HG03097 (cell line): ENCODE measurements at regions not wholly inside any gene's neighbourhood (a gene's known extent, or its start where the extent isn't known, plus 50 kb on each side); places are given as distances from the start of the nearest gene placed in this dataset.
"Not testable (repeated sequence)": the region's sequence is repeated elsewhere in the genome, so short reads cannot be mapped to it uniquely, and the experiment has no call there.

ENCODE experiments used
- ATAC-seq: cut with Tn5 transposase; IDR thresholded peaks from one replicate; pipeline ENCODE4 v1.9.1; 2021; ENCODE audit not compliant: unreplicated experiment, low FRiP score

- no peak for ATAC-seq
Measured at GRCh38 chr10:130259380-130259779, 123.2 kb downstream of the GLRX3 start.

DNA sequence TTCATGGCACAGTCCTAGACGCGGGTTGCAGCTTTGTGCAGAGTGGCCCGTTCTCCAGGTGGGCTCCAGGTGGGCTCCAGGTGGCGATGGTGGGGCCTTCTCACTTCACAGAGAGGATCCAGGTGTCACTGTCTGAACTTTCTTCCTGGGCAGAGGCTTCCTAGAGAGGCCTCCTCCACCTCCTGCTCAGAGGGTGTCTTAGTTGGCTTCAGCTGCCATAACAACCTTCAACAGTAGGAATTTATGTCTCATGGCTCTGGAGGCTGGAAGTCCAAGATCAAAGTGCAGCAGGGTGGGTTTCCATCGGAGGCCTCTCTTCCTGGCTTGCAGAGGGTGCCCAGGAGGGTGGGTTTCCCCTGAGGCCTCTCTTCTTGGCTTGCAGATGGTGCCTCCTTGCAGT, 125.1 kb downstream of the GLRX3 start:
- no peak for ATAC-seq

DNA sequence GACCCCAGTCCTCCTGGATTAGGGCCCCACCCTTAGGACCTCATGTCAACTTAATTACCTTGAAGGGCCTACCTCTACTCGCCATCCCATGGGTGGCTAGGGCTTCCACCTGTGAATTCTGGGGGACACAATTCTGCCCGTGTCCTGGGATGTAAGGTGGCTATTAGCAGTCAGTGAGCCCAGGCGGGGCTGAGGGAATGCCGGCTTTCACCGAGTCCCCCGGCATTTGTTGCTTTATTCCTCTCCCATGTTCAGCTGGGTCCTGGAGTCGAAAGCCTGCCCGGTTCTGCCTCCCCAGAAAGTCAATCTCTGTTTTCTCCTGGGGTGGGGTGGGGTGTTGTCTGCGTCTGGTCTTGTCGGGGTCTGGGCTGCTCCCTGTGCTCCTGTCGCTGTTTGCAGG, 125.6 kb downstream of the GLRX3 start:
- ATAC-seq: no peak

DNA sequence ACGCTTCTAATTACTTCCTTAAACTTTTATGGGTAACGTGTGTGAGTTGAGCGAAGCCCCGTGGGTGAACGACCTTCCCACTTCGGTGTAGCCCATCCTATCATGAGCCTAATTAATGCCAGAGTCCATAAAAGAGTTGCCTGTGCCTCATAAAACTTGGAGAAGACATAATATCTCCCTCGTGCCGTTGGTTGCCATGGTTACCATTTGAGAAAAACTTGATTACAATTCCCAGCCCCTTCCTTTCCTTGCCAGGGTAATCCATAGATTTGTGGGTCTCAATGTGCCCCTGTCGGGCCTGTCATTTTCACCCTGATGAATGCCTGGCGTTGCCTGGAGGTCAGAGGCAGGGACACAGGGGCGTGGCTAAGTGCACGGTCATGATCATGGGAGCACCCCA, 127.1 kb downstream of the GLRX3 start:
- ATAC-seq: no peak

DNA sequence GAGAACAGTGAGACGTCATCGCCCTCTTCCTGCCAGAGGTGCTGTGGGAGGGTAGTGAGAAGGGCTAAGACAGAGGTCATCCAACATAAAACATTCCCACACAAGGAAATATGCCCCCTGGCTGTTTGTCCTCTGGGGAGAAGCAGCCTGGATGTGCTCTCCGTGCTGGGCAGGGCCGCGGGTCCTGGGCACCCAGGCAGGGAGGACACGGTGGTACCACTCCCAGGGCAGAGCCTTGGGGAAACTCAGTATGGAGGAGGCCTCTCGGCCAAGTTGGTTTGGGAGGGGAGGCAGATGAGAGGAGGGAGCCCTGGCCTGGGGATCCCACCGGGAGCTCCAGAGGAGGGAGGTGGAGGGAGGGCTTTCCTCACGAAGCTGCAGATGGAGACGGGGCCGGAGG, 129.4 kb downstream of the GLRX3 start:
- no peak for ATAC-seq

GRCh38 chr10:130282492-130283218, 146.5 kb downstream of the GLRX3 start:
- ATAC-seq: no peak

GRCh38 chr10:130283219-130283545, 147.0 kb downstream of the GLRX3 start:
- ATAC-seq: no peak

- ATAC-seq: not testable (repeated sequence)
Measured at GRCh38 chr10:130295761-130296160, 159.6 kb downstream of the GLRX3 start.

- peak; percentile 37 for ATAC-seq
Measured at GRCh38 chr10:130300608-130301020, 164.4 kb downstream of the GLRX3 start.

DNA sequence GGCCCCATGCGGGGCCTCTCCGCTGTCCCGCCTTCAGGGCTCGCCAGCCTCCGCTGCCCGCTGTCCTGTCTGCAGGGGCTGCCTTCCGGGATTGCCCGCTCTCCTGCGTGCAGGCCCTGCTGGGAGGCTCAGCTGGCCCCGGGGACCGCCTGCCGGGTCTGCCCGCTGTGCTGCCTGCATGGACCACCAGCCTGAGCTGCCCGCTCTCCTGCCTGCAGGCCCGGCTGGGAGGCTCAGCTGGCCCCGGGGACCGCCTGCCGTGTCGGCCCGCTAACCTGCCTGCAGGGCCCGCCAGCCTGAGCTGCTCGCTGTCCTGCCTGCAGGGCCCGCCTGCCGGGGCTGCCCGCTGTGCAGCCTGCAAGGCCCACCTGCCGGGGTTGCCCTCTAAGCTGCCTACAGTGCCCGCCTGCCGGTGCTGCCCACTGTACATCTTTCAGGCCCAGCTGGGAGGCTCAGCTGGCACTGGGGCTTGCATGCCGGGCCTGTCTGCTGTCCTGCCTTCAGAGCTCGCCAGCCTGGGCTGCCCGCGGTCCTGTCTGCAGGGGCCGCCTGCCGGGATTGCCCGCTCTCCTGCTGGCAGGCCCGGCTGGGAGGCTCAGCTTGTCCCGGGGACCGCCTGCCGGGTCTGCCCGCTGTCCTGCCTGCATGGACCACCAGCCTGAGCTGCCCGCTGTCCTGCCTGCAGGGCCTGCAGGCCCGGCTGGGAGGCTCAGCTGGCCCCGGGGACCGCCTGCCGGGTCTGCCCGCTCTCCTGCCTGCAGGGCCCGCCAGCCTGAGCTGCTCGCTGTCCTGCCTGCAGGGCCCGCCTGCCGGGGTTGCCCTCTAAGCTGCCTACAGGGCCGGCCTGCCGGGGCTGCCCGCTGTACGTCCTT, 165.1 kb downstream of the GLRX3 start:
- ATAC-seq: peak; percentile 62

- no peak for ATAC-seq
Measured at GRCh38 chr10:130326954-130327353, 190.8 kb downstream of the GLRX3 start.

- ATAC-seq: no peak
Measured at GRCh38 chr10:130329792-130330191, 193.6 kb downstream of the GLRX3 start.

- ATAC-seq: no peak
Measured at GRCh38 chr10:130333185-130333584, 197.0 kb downstream of the GLRX3 start.

- no peak for ATAC-seq
Measured at GRCh38 chr10:130335336-130335735, 199.1 kb downstream of the GLRX3 start.

DNA sequence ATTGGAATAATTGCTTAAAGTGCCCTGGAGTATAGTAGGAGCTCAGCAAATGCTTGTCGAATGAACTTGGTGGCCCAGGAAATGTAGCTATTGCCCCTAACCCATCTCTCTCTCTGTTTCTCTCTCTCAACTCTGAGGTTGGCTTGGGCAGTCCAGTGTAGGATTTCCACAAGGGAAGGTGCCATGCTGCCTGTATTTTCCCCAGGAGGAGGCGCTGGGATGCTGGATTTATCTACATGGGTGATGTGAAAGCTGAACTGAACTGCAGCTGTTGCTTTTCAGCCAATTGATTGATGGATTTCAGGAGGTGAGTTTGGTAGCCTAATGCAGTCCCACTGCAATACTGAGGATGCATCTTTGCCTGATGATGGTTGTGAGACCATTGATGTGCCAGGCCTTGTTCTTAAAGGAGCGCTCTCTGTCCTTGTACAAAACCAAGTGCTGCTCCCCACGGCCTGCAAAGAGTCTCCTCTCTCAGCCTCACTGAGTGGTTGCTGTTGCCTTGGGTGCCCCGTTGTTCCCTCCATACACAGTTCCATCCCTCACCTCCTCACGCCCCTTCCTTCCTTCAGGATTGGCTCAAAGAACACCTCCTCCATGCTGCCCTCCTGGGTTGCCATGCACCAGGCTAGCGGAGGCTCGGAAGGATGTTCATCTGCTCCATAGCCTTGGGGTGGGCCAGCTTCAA, 200.6 kb downstream of the GLRX3 start:
- ATAC-seq: no peak

GRCh38 chr10:130337305-130337640, 201.1 kb downstream of the GLRX3 start:
- no peak for ATAC-seq

GRCh38 chr10:130337696-130338635, 201.8 kb downstream of the GLRX3 start:
- no peak for ATAC-seq

- ATAC-seq: no peak
Measured at GRCh38 chr10:130338636-130339024, 202.4 kb downstream of the GLRX3 start.

GRCh38 chr10:130339091-130339490, 202.9 kb downstream of the GLRX3 start:
- no peak for ATAC-seq

DNA sequence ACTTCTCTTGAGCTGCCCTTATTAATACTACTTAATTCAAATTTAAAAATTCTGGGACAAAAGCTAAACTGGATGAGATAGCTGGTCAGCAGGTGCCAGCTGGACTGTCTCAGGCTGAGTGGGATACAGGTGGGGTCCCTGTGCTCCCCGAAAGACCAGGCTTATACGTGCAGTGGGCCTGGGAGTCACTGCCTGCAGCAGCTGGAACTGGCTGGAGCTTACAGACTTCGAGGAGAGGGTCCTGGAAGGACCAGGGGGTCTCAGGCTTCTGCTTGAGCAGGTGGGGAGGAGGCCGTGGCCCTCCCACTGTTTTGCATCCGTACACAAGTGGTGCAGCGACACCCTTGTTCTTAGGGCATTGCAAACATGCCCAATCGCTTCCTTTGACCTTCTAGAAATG, 203.7 kb downstream of the GLRX3 start:
- ATAC-seq: no peak

GRCh38 chr10:130340816-130341215, 204.6 kb downstream of the GLRX3 start:
- ATAC-seq: no peak
